T-helper 1 cell treated with Interleukin-12 subunit alpha and Interleukin-12 subunit beta and Interleukin-4 antibody, amounts not matched to agents 30 ng/mL and 1 ng/mL, for 36 hours (primary cell): ENCODE measurements at regions not wholly inside any gene's neighbourhood (a gene's known extent, or its start where the extent isn't known, plus 50 kb on each side); places are given as distances from the start of the nearest gene placed in this dataset.

Source experiments
- intact Hi-C: fragments of 100-400 bp; cut with micrococcal nuclease; formaldehyde crosslinking; loops from one replicate; pipeline ENCODE4 v1.15.1; 2024

DNA sequence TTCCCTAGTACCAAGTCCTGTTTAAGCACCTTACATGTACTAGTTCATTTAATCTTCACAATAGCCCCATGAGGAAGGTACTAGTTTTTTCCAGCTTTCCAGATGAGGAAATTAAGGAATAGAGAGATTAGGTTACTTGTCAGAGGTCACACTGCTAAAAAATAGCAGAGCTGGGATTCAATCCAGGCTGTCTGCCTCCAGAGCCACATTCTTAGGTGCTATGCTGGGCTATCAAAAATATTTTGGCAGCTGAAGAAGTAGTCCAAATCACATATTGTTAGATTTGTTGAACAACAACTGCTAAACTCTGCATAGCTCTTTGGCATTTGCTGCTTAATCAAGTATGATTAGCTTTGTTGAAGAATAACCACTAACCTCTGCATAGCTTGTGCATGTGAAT lies 591.5 kb upstream of the KLF4 start:
- intact Hi-C loops: no loop called here

DNA sequence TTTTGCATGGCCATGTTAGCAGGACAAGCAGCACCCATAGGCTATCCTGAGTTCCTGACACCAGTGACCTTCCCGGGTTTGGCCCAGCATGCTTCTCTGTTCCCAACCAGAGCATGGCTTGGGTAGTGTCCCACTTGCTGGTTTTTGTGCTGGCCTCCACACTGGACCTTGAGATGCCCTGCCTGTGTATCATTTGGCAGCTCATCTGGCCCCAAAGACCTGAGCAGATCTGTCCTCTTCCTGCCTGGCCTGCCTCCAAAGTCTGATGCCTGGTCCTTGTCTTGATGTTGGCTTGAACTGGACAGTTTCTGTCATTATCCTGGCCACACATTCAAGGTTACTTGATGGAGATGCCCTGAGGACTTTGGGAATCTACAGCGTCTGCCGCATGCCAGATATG lies 590.7 kb upstream of the KLF4 start:
- intact Hi-C loops: no loop called here

DNA sequence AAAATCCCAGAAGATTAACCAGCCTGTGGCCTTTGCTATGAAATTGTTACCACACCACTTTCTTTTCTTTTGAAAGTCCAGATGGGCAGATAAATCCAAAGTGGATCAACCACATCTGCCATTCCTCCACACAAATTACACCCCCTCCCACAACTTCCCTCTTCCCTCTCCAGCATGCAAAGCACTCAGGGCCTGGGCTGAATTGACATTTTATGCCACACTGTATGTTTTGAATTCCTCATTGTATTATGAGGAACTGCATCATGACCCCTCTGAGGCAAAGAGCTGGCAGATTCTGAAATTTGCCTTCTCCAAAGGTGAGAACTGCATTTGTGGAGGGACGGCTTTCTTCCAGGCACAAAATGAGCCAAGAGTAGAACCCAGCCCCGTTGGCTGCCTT lies 589.2 kb upstream of the KLF4 start:
- intact Hi-C loops: no loop called here

DNA sequence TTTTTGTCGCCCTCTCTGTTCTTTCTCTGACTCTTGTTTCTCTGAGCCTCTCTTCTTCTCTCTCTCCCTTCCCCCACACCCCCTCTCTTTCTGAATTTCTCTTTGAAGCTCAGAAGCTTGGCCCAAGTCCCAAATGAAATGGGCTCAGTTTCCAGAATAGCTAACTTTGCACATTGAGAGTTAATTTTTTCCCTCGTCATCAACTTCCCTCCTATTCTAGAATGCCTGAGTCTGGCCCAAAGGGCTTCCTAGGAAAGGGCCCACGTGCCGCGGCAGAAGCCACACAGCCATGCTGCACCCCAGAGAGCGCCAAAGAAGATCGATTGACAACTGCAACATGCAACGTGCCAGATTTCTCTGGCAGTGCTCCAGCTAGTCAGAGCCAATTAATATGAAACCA lies 588.8 kb upstream of the KLF4 start:
- intact Hi-C loops: no loop called here

DNA sequence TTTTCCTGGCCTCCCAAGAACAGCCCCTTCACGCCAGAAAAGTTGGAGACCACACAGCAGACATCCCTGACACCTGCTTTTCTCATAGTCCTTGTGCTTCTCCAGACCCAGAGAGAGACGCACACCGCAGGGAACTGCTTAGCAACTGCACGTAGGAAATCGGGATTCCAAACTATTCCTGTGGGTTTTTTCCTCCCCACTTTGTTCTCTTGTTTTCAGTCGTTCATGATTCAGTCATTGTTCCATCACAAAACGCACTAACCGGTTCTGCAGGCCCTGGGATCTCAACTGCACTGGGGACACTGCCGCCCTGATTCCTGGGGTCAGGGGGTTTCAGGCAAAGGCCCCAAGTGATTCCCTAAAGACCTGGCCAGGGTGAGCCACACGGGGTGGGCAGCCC lies 588.0 kb upstream of the KLF4 start:
- intact Hi-C loops: no loop called here

DNA sequence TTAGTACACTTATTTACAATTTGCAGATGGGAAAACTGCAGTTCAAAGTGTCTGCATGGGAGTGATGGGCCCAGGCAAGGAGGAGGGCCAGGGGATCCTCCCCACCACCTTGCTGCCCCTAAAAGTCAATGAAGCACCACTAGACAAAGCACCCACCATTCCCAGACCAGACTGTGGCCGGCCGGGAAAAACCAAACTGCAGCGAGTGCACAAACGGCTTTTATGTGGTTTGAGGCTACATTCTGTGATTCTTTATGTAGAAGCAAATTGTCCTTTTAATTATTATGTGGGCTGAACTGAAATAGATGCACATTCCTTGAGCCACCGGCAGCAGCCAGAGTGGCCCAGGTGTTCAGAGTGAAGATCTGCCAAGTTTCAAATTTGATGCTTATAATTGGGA lies 585.3 kb upstream of the KLF4 start:
- intact Hi-C loops: no loop called here

DNA sequence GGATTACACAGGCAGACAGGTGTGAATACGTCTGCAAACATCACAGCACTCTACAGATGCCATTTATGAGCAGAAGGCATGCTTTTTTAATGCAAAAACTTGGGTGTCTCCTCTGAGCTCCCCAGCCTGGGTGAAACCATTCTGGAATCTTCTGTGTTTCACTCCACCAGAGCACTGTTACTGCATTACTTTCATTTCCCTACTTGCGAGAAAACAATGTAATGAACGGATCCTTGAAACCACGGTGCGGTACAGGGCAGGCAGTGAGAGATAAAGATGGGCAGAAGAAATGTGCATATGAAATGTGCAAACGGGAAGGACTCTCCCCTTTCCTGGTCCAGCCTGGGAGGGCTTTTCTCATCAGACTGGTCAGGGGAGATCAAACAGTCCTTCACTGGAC lies 584.3 kb upstream of the KLF4 start:
- intact Hi-C loops: no loop called here

DNA sequence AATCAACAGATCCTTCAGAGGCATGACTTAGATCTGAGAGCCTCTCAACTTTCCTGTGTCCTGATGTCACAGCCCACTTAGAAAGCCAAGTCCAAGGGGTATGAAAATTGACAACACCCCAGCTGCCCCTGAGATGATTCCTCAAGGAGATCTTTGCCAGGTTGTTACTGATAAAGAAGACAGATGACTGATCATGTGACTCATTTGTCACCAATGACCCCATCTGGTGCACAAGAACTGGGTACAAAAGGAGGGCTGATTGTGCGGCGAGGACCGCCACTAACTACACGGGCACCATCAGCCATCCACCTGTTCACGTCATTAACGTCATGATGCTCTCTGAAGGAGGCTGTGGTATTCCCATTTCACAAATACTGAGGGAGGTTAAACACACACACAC lies 583.2 kb upstream of the KLF4 start:
- intact Hi-C loops: no loop called here

DNA sequence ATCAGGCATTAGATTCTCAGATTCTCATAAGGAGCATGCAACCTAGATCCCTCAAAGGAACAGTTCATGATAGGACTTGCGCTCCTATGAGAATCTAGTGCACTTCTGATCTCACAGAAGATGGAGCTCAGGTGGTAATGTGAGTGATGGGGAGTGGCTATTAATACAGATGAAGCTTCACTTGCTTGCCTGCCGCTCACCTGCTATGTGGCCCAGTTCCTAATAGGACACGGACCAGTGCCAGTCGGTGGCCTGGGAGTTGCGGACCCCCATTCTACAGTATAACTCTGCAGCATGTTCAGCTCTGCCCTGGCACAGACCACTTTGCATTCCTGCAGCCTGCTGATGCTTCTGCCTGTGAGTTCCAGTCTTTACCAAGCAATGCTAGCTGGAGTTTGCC lies 581.3 kb upstream of the KLF4 start:
- intact Hi-C loops: no loop called here

DNA sequence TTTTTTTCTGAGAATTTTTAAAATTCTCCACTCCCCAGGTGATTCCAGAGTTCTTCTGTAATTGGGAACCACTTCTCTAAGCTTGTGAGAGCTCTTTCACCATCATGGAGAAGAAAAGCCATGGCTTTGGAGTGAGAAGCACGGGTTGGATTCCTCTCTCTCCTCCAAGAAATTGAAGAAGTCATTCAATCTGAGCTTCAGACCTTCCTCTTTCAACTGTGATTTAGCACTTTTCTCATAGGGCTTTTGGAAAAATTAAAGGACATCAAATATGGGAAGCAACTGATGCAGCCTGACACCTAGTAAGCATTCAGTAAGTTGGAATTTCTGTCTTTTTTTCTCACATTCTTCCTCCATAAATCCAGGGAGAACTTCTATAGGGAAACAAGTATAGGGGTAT lies 580.4 kb upstream of the KLF4 start:
- intact Hi-C loops: no loop called here

DNA sequence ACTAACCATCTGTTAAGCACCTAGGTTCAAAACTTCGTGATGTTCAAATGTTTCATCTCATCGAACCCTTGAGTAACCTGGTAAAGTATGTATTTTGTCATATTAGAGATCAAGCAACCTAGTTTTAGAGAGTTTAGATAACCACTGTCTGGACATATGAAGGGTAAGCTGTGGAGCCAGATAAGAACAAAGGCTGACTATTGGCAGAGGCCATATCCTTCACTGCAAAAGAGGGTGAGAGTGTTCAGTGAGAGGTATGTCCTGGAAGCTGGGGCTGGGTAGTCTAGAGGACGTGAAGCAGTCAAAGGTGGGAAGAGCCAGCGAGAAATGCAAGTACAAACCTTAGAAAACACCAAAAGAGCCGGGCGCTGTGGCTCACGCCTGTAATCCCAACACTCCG lies 573.1 kb upstream of the KLF4 start:
- intact Hi-C loops: no loop called here

DNA sequence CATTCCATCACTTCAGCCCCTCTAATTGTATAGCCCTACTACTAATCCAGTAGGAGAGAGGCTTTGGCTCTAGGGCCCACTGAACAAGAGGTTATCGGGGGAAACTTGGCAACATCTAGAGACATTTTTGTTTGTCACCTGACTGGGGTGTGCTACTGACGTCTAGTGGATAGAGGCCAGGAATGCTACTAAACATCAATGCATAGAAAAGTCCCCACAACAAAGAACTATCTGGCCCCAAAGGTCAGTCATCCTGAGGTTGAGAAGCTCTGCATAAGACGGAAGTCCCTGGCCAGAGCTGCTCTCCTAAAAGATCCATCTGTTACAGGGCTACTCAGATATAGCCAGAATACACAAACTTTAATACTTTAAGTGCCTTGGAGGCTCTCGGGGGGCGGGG lies 570.6 kb upstream of the KLF4 start:
- intact Hi-C loops: no loop called here

DNA sequence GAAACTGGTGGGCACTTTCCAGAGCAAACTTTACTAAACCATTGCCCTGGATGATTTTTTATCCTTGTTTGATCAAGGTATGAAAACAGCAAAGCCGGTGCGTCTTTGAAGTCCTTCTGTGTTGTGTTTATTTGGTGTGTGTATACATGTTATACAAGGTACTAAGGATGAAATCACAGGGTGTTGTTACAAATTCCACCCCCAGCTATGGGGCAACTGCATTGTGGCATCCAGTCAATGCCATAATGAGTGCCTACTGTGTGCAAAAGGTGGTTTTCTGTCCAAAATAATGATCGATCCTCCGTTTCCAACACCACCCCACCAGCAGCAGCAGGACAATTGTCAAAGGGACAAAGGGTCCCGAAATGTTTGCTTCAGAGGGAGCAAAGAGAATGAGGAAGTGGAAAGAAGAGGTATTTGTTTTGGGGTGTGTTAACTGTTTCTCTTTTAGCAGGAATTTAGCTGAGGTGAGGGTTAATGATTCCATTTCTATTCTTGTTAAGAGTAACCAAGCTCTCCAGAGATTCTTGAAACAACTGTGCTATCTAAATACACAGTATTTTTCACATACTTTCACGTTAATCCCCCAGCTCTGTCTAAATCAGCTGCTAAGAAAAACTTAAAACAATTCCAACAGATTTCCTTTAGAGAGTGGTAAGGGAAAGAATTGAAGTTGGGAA lies 568.7 kb upstream of the KLF4 start:
- intact Hi-C loops: no loop called here

DNA sequence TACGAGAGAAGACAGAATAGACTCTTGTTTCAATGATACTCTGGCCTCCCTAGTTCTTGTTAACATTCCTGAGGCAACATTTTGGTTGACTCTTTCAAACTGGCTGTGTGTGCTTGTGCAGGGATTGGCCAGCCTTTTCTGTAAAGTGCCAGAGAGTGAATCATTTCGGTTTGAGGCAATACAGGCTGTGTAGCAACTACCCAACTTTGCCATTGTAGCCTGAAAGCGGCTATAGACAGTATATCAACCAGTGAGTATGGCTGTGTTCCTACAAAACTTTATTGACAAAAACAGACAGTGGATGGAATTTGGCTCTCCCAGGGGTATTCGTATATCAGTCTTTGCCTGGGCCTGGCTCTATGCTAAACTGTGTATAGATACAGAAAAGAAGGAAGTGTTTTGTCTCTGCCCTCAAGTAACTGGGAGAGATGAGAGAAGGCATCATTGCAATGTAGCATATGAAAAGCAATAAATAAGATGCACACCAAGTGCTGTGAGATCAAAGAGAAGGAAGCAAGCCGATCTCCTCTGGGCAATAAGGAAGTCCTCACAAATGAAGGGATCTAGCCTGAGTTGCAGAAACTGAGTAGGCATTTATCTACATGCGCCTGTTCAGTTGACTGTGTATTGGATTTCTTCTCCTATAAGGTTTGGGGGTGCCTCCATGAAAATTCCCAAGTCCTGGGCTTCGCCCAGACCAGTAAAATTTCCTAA lies 568.0 kb upstream of the KLF4 start:
- intact Hi-C loops: no loop called here

DNA sequence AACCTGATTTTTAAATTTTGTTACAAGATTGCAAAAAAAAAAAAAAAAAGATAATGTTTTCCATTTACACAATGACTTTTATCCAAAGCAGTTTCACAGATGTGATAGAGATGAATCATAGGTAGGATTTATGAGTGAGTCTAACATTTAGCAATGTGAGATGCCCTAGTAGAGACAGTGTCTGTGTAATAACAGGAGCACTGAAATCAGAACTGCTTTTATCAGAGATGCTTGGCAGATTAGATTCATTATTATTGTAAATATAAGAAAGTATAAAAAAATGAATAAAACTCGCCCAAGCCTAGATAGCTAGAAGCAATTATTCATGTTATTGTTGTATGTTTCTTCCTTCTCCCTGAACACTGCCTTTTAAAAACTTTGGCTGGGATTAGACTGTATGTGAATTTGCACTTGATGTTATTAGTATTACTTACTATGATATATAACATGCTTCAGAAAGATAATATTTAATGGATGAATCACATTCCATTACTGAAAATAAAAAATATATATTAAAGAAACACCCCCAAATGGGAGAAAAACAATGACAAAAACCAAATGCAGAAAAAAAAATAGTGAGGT lies 567.3 kb upstream of the KLF4 start:
- intact Hi-C loops: no loop called here

DNA sequence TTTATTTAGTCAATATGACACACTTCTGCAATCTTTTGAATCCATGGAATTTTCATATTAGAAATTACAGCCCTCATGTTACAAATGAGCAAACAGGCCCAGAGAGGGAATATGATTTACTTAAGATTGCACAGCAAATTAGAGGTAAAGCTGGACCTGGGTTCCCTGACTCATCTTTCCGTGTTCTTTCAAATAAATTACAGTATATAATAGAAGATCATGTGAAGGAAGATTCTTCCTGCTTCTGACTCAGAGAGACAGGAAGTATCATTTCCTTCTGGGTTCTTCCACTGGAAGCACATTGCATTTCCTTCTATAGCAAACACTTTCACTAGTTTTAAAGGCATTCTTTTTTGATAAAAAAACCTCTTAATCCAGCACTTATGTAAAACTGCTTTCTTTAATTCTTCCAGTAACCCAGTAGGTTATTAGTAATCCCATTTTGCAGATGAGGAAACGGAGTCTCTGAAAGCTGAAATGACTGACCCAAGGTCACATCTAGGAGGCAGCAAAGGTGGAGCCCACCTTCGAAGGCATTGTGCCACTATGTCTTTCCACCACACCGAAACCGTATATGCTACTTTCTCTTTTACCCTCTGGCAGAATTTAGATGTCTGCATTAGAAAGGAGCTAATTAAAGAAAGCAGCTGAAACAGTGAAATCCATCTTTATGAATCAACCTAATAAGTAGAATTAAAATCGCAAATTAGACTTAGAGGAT lies 566.7 kb upstream of the KLF4 start:
- intact Hi-C loops: no loop called here

DNA sequence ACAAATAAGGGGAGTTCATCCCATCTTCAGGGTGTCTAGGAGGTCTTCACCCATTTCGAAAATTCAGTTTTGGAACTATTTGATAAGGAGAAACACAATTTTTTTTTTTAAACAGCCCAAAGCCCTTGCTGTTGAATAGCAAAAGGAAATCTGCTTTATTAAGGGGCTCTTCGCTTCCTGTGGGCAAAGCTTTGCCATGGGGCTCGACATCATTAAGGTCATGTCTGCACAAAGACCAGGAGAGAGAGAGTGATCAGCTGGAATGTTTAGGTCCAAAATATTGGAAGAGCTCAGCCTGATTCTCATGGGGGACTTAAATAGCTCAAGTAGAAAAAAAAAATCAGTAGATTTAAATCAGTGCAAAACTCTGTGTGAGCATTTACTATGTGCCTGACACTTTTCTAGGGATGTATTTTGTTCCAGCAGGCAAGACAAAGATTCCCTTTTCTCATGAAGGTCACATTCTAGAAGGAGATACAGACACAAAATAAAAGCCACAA lies 564.6 kb upstream of the KLF4 start:
- intact Hi-C loops: no loop called here

DNA sequence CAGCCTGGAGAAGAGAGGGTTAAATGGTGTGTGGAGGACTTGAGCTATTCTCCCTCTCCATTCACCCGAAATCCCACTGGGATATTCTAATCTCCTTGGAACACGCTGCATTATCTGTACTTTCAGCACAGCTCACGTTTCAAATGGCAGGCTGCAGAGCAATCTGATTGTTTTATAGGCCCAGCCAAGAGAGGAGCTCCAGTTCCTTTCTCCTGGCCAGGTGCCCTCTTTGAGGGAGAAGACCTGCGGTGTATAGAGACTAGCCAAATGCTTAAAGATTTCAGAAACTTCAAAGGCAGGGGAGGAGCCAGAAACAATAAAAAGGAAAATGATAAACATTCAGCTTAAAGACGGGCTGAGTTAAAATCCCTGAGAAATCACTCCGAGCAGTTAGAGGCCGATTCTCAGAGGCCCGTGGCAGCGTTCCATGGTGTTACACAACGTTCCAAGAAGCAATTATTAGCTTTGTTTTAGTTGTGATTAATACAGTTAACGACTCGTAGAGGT lies 564.0 kb upstream of the KLF4 start:
- intact Hi-C loops: no loop called here

DNA sequence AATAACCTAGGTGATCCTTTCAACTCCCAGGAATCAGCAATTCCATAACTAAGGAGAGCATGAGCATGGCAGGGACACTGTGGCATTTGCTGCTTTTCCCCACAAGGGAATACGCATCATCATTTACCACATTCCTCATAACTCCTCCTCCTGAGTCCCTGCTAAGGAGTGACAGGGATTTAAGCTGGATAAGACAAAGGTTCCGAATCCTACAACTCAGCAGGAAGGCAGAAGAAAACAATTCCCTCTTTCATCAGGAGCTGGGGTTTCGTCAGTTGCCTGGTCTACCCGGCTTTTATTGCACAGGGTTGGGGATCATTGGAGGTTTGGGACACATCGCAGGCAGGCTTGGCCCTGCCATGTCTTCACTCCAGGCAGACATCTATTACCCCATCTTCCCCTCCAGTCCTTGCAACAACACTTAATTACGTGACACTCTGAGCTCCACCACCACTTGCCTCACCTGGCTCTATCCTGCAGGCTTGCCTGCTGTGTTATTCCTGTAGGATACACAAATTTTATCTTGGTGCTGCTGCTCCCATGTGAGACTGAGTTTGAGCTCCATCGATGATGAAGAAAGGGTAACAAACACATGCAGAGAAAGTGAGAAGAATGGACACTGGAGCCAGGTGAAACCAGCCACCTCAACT lies 563.0 kb upstream of the KLF4 start:
- intact Hi-C loops: no loop called here

DNA sequence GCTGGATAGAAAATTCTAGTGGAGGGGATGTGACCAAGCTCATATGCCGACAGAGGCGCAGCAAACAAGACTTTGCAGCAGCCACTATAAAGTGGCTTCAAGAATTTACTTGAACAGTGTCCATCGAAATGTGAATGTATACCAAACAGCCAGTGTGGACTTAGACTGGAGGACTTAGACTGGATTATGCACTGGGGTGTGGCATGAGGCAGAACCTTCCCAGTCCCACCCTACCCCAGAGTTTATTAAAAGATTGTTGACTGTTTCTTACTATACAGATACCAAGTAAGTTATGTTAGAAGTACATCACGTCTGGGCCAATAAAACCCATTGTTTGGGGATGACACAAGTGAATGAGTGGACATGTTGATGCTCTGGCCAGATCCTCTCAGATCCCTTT lies 561.3 kb upstream of the KLF4 start:
- intact Hi-C loops: no loop called here

DNA sequence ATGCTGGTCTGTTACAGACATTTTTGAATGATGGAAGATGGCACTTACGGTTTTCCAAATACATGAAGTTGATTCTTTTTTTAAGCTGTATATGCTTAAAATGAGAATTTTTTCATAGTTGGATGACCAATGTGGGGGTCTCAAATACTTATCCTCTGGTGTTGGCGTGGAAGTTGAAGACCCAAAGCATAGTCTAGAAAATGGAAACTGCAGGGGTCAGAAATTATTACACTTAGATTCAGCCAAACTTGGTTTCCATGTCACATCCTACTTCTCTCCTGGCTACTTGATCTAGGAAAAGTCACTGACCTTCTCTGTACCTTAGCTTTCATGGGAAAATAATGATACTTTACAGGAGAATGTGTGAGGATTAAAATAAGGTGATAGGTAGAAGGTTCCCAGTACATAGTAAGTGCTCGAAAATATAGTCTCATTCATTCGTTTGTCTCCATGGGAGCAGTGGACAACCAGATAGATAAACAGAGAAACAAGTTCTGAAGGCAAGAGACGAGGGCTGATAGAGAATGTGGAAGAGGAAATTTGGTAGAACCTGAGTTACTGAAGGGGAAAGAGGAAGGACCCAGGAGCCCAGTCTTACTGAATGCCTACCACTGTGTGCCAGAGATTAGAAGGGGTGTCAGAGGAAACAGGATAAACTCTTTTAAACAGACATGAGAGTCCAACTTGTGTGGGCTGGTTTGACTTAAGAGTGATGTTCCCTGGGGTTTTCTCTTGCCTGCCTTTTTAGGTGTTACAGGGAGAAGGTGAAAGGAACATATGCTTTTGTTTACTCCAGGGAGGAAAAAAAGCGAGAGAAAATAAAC lies 560.3 kb upstream of the KLF4 start:
- intact Hi-C loops: no loop called here
